ENCODE measurements at regions not wholly inside any gene's neighbourhood (a gene's known extent, or its start where the extent isn't known, plus 50 kb on each side); places are given as distances from the start of the nearest gene placed in this dataset.
A peak's percentile ranks its signal among the peaks of the same experiment; 100 is the strongest.

DNA sequence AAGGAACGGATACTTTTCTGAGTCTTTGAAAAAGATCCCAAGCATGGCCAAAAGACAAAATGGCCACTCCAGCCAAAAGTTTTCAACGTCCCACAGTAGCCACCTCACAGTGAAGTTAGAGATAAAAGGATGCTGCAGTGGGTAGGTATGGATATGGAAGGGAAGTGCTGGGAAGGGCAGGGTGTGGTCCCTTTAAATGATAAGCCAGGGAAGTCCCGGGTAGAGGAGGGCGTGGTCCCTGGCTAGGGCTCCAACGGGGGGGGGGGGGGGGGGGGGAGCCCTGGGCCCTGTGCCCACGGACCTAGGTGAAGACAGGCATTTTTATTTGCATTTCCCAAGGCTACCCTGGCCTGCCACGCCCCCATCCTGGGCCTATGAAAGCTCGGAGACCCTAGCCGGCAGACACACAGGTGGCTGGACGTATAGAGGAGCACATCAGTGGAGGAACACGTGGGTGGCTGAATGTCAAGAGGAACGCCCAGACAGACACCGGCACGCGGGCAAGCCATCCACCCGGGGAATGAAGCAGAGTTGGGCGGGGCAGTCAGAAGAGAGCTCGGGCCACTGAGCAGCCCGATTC lies 306.7 kb downstream of the NFIB start:
- H2AFZ ChIP-seq (ENCODE audit: low read length): no peak overlapping the region

DNA sequence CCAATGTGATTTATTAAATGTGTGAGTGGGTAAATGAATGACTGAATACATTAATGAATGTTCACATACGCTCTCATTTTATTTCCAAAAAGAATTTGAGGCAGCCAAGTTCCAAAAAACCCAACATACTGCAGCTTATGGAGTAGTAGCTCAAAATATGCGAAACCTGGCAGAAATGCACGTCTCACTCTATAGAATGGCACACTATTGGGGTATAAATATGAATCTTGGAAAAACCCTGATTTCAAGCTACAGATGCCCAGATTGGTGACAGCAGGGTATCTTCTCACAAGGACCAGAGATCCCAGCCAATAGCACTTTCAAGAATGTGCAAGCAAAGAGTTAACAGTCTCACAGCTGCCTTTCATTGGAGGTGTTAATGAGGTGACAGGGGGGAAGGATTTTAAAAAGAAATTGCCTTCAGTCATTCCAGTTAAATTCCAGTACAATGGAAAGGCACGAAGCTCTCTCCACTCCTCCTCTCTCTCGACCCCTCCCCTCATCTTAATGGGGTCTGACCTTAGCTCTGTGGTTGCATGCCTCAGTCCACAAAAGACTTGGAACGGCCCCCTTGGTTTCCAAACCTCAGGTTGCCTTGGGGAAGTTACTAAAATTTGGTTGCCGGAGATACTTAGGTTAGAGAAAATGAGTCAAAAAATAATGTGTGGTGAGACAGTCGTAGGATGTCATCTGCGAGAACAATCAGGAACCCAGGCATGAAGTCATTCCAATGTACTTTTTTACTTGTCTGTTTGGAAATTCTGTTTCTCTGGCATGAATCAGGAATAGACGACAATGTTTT lies 307.4 kb downstream of the NFIB start:
- H2AFZ ChIP-seq (ENCODE audit: low read length): no peak overlapping the region
- H3K27me3 ChIP-seq (ENCODE audit: insufficient read depth, low read length): peaks cover 49% of the 10 kb centered on the region
- no peak overlapping the region for H3K4me3 ChIP-seq (ENCODE audit: insufficient read depth, low read length)
- TF ChIP-seq, protein P1, sequence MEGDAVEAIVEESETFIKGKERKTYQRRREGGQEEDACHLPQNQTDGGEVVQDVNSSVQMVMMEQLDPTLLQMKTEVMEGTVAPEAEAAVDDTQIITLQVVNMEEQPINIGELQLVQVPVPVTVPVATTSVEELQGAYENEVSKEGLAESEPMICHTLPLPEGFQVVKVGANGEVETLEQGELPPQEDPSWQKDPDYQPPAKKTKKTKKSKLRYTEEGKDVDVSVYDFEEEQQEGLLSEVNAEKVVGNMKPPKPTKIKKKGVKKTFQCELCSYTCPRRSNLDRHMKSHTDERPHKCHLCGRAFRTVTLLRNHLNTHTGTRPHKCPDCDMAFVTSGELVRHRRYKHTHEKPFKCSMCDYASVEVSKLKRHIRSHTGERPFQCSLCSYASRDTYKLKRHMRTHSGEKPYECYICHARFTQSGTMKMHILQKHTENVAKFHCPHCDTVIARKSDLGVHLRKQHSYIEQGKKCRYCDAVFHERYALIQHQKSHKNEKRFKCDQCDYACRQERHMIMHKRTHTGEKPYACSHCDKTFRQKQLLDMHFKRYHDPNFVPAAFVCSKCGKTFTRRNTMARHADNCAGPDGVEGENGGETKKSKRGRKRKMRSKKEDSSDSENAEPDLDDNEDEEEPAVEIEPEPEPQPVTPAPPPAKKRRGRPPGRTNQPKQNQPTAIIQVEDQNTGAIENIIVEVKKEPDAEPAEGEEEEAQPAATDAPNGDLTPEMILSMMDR (IDR thresholded peaks at IDR 0.05; ENCODE audit: extremely low read depth, low read depth, low read length): no peak
- no peaks in the 10 kb centered on the region for H3K9me3 ChIP-seq (ENCODE audit: low read depth, low read length)
- peak; percentile 68 for DNase-seq (ENCODE audit: insufficient read length, low spot score, missing footprints)
- no peaks in the 10 kb centered on the region for H3K79me2 ChIP-seq (ENCODE audit: insufficient read depth, low read length)
- no peak overlapping the region for H3K27ac ChIP-seq (ENCODE audit: low read depth, low read length)
- H3K4me1 ChIP-seq (ENCODE audit: insufficient read depth, low read length): no peaks in the 10 kb centered on the region
- no peaks in the 10 kb centered on the region for H3K36me3 ChIP-seq (ENCODE audit: insufficient read depth, low read length)
- H4K20me1 ChIP-seq (ENCODE audit: insufficient read depth, low read length): no peaks in the 10 kb centered on the region
- no peak overlapping the region for H3K4me2 ChIP-seq (ENCODE audit: insufficient read depth, low read length)

More for the DNA sequence above, 306.7 kb downstream of the NFIB start:
- Histone ChIP-seq H3K4me3 (ENCODE audit: insufficient read depth, low read length) (no peak overlapping the region), H3K4me2 (ENCODE audit: insufficient read depth, low read length) (no peak overlapping the region), H3K27ac (ENCODE audit: low read depth, low read length) (no peak overlapping the region), H3K36me3 (ENCODE audit: insufficient read depth, low read length) (no peaks in the 10 kb centered on the region), H3K79me2 (ENCODE audit: insufficient read depth, low read length) (no peaks in the 10 kb centered on the region), H3K9me3 (ENCODE audit: low read depth, low read length) (no peaks in the 10 kb centered on the region), H3K27me3 (ENCODE audit: insufficient read depth, low read length) (peaks cover 42% of the 10 kb centered on the region), H3K4me1 (ENCODE audit: insufficient read depth, low read length) (no peaks in the 10 kb centered on the region), H4K20me1 (ENCODE audit: insufficient read depth, low read length) (no peaks in the 10 kb centered on the region)
- DNase-seq (ENCODE audit: insufficient read length, low spot score, missing footprints): no peak
- TF ChIP-seq, protein P1 (IDR thresholded peaks at IDR 0.05; ENCODE audit: extremely low read depth, low read depth, low read length): no peak

DNA sequence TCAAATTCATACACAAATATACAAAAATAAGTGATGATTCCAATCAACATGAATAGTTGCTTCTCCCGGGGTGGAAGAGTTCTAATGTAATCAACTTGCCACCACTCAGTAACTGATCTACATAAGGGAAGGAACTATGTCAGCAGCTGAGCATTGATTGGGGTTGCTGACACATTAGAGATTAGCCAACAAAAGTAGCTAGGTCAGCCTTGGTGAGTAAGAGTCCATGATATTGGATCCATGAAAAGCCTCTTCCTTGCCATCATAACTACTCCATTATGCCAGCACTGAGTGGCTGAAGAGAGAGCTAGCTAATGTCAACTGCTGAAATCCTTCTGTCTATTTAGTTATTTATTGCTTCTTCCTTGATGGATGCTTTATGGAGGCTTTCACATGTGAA lies 309.8 kb downstream of the NFIB start:
- Histone ChIP-seq H3K4me3 (ENCODE audit: insufficient read depth, low read length) (no peak overlapping the region), H3K27me3 (ENCODE audit: insufficient read depth, low read length) (peaks cover 47% of the 10 kb centered on the region), H3K79me2 (ENCODE audit: insufficient read depth, low read length) (no peaks in the 10 kb centered on the region), H3K9me3 (ENCODE audit: low read depth, low read length) (no peaks in the 10 kb centered on the region), H3K36me3 (ENCODE audit: insufficient read depth, low read length) (no peaks in the 10 kb centered on the region), H4K20me1 (ENCODE audit: insufficient read depth, low read length) (no peaks in the 10 kb centered on the region), H3K4me1 (ENCODE audit: insufficient read depth, low read length) (no peaks in the 10 kb centered on the region), H3K4me2 (ENCODE audit: insufficient read depth, low read length) (no peak overlapping the region), H3K27ac (ENCODE audit: low read depth, low read length) (no peak overlapping the region), H2AFZ (ENCODE audit: low read length) (no peak overlapping the region)
- no peak for DNase-seq (ENCODE audit: insufficient read length, low spot score, missing footprints)
- TF ChIP-seq, protein P1 (IDR thresholded peaks at IDR 0.05; ENCODE audit: extremely low read depth, low read depth, low read length): no peak

DNA sequence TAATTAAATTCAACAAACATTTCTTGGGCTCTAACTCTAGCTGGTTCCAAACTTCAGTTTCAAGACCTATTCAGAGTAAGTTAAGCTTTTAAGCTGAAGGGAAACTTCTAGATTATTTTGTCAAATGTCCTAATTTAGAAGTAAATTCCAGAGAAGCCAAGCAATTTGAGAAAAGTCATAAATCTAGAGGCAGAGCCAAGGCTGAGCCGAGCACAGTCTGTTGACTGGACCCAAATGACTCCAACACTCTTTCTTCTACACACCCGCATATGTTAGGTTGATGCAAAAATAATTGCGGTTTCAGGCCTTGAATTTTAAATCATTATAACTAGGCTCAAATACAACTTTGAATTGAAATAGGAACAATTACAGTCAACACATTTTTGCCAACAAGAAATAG lies 319.7 kb downstream of the NFIB start:
- Histone ChIP-seq H3K4me2 (ENCODE audit: insufficient read depth, low read length) (no peak overlapping the region), H2AFZ (ENCODE audit: low read length) (no peak overlapping the region), H3K9me3 (ENCODE audit: low read depth, low read length) (no peaks in the 10 kb centered on the region), H3K79me2 (ENCODE audit: insufficient read depth, low read length) (no peaks in the 10 kb centered on the region), H4K20me1 (ENCODE audit: insufficient read depth, low read length) (no peaks in the 10 kb centered on the region), H3K4me3 (ENCODE audit: insufficient read depth, low read length) (no peak overlapping the region), H3K27ac (ENCODE audit: low read depth, low read length) (no peak overlapping the region), H3K27me3 (ENCODE audit: insufficient read depth, low read length) (peaks cover 2% of the 10 kb centered on the region), H3K4me1 (ENCODE audit: insufficient read depth, low read length) (peaks cover 4% of the 10 kb centered on the region), H3K36me3 (ENCODE audit: insufficient read depth, low read length) (no peaks in the 10 kb centered on the region)
- TF ChIP-seq, protein P1 (IDR thresholded peaks at IDR 0.05; ENCODE audit: extremely low read depth, low read depth, low read length): no peak
- DNase-seq (ENCODE audit: insufficient read length, low spot score, missing footprints): no peak

All from osteoblast (primary cell).